GM19240 (cell line): ENCODE measurements at regions not wholly inside any gene's neighbourhood (a gene's known extent, or its start where the extent isn't known, plus 50 kb on each side); places are given as distances from the start of the nearest gene placed in this dataset.

Source experiments
- DNase-seq: peaks from one replicate; pipeline ENCODE4 v3.0.0; 2011; ENCODE audit warnings: low spot score; ENCODE audit not compliant: insufficient read length

- no peak for DNase-seq
Measured at GRCh38 chr13:78238911-78239310, 320.3 kb upstream of the EDNRB start.

GRCh38 chr13:78228940-78229339, 310.3 kb upstream of the EDNRB start:
- DNase-seq: no peak

- DNase-seq: no peak
Measured at GRCh38 chr13:78228211-78228610, 309.6 kb upstream of the EDNRB start.

- DNase-seq: no peak
Measured at GRCh38 chr13:78227709-78228108, 309.1 kb upstream of the EDNRB start.

- DNase-seq: no peak
Measured at GRCh38 chr13:78215458-78216108, 297.0 kb upstream of the EDNRB start.

GRCh38 chr13:78201411-78201810, 282.8 kb upstream of the EDNRB start:
- peak; percentile 1 for DNase-seq

GRCh38 chr13:78198821-78199220, 280.2 kb upstream of the EDNRB start:
- DNase-seq: no peak

GRCh38 chr13:78198419-78198818, 279.8 kb upstream of the EDNRB start:
- no peak for DNase-seq

- DNase-seq: no peak
Measured at GRCh38 chr13:78197231-78197630, 278.6 kb upstream of the EDNRB start.

GRCh38 chr13:78194904-78195639, 276.4 kb upstream of the EDNRB start:
- DNase-seq: no peak

GRCh38 chr13:78193846-78194245, 275.2 kb upstream of the EDNRB start:
- DNase-seq: no peak

GRCh38 chr13:78192716-78193115, 274.1 kb upstream of the EDNRB start:
- no peak for DNase-seq

- DNase-seq: no peak
Measured at GRCh38 chr13:78190296-78190695, 271.7 kb upstream of the EDNRB start.

- no peak for DNase-seq
Measured at GRCh38 chr13:78187781-78188180, 269.1 kb upstream of the EDNRB start.

- no peak for DNase-seq
Measured at GRCh38 chr13:78185700-78186099, 267.1 kb upstream of the EDNRB start.

- DNase-seq: no peak
Measured at GRCh38 chr13:78183732-78184131, 265.1 kb upstream of the EDNRB start.

GRCh38 chr13:78182813-78183212, 264.2 kb upstream of the EDNRB start:
- DNase-seq: no peak

- DNase-seq: no peak
Measured at GRCh38 chr13:78177306-78177705, 258.7 kb upstream of the EDNRB start.

GRCh38 chr13:78176880-78177279, 258.2 kb upstream of the EDNRB start:
- no peak for DNase-seq

- DNase-seq: no peak
Measured at GRCh38 chr13:78169386-78169785, 250.8 kb upstream of the EDNRB start.

- no peak for DNase-seq
Measured at GRCh38 chr13:78168981-78169380, 250.3 kb upstream of the EDNRB start.

- no peak for DNase-seq
Measured at GRCh38 chr13:78161266-78161665, 242.6 kb upstream of the EDNRB start.

GRCh38 chr13:78160793-78161192, 242.2 kb upstream of the EDNRB start:
- no peak for DNase-seq
